Smooth muscle cell (in vitro differentiated cells): ENCODE measurements at regions not wholly inside any gene's neighbourhood (a gene's known extent, or its start where the extent isn't known, plus 50 kb on each side); places are given as distances from the start of the nearest gene placed in this dataset.

Experiments used
- DNase-seq: peaks from one replicate; lab custom pipeline; 2025; ENCODE audit not compliant: unreplicated experiment; lab: John Stamatoyannopoulos, UW
- H2AFZ ChIP-seq: fragments of 200-600 bp; sonication (generic); 2 replicates; pipeline ENCODE4 v1.6.0; 2016; ENCODE audit warnings: antibody characterized with exemption, low read depth, mild to moderate bottlenecking
- H3F3A ChIP-seq: fragments of 200-600 bp; sonication (generic); 2 replicates; pipeline ENCODE4 v1.6.0; 2017; ENCODE audit warnings: antibody characterized with exemption, low read depth
- H3K27ac ChIP-seq: fragments of 200-600 bp; sonication (generic); 2 replicates; pipeline ENCODE4 v1.5.1; 2016; ENCODE audit warnings: low read depth, mild to moderate bottlenecking
- H3K27me3 ChIP-seq: fragments of 200-600 bp; sonication (generic); 2 replicates; pipeline ENCODE4 v1.6.1; 2016; ENCODE audit warnings: low read depth, mild to moderate bottlenecking
- H3K36me3 ChIP-seq: fragments of 200-600 bp; sonication (generic); 2 replicates; pipeline ENCODE4 v1.5.1; 2016; ENCODE audit warnings: low read depth
- H3K4me1 ChIP-seq: fragments of 200-600 bp; sonication (generic); 2 replicates; pipeline ENCODE4 v1.5.1; 2016; ENCODE audit warnings: low read depth
- H3K4me2 ChIP-seq: fragments of 200-600 bp; sonication (generic); 2 replicates; pipeline ENCODE4 v1.6.0; 2016; ENCODE audit warnings: mild to moderate bottlenecking
- H3K4me3 ChIP-seq: fragments of 200-600 bp; sonication (generic); 2 replicates; pipeline ENCODE4 v1.5.1; 2016; ENCODE audit warnings: mild to moderate bottlenecking
- H3K79me2 ChIP-seq: fragments of 200-600 bp; sonication (generic); 2 replicates; pipeline ENCODE4 v1.6.0; 2016; ENCODE audit warnings: low read depth, mild to moderate bottlenecking
- H3K9ac ChIP-seq: fragments of 200-600 bp; sonication (generic); 2 replicates; pipeline ENCODE4 v1.6.0; 2016; ENCODE audit warnings: low read depth
- H3K9me3 ChIP-seq: fragments of 200-600 bp; sonication (generic); replicated peaks from 2 replicates; pipeline ENCODE4 v1.5.1; 2016; ENCODE audit warnings: low read depth
- H4K20me1 ChIP-seq: fragments of 200-600 bp; sonication (generic); 2 replicates; pipeline ENCODE4 v1.6.0; 2016; ENCODE audit warnings: low read depth
- WGBS: methylation state at CpG from one replicate; pipeline ENCODE4 v1.1.7; 2016; ENCODE audit warnings: low lambda C conversion rate; 5-methylcytosine and 5-hydroxymethylcytosine counted together
- TF ChIP-seq, protein P1 (sequence below): fragments of 200-600 bp; sonication (generic); IDR thresholded peaks from 2 replicates; pipeline ENCODE4 v1.5.1; 2017; ENCODE audit warnings: borderline replicate concordance, mild to moderate bottlenecking, antibody characterized with exemption; ENCODE audit not compliant: insufficient read depth, poor library complexity, severe bottlenecking

DNA sequence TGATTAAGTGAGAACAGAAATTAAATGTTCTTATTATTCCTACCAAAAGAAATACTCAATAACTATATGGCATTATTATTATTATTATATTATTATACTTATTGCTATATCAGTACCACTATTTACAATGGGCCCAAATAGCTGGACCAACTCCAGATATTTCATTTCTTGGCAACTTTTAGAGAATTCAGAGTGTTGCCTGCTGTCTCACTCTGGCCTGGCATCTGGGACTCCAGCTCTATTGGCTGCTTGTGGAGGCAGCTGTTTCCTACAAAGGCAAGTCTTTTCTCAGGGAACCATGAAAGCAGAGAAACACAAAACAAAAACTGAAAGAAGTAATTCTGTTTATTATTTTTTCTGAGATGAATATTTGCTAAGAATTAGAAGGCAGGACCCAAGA is 105.1 kb upstream of the SORCS1 start:
- Histone ChIP-seq H3K27ac (no peak overlapping the region), H3K4me2 (no peak overlapping the region), H3K79me2 (no peaks in the 10 kb centered on the region), H3K36me3 (no peaks in the 10 kb centered on the region), H3K4me1 (no peaks in the 10 kb centered on the region), H4K20me1 (no peaks in the 10 kb centered on the region), H3K4me3 (no peak overlapping the region), H3K9ac (no peak overlapping the region), H3F3A (no peaks in the 10 kb centered on the region), H3K9me3 (no peaks in the 10 kb centered on the region), H3K27me3 (peaks cover 7% of the 10 kb centered on the region), H2AFZ (no peak overlapping the region)
- no peak for DNase-seq
- TF ChIP-seq, protein P1, sequence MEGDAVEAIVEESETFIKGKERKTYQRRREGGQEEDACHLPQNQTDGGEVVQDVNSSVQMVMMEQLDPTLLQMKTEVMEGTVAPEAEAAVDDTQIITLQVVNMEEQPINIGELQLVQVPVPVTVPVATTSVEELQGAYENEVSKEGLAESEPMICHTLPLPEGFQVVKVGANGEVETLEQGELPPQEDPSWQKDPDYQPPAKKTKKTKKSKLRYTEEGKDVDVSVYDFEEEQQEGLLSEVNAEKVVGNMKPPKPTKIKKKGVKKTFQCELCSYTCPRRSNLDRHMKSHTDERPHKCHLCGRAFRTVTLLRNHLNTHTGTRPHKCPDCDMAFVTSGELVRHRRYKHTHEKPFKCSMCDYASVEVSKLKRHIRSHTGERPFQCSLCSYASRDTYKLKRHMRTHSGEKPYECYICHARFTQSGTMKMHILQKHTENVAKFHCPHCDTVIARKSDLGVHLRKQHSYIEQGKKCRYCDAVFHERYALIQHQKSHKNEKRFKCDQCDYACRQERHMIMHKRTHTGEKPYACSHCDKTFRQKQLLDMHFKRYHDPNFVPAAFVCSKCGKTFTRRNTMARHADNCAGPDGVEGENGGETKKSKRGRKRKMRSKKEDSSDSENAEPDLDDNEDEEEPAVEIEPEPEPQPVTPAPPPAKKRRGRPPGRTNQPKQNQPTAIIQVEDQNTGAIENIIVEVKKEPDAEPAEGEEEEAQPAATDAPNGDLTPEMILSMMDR, result no peak

DNA sequence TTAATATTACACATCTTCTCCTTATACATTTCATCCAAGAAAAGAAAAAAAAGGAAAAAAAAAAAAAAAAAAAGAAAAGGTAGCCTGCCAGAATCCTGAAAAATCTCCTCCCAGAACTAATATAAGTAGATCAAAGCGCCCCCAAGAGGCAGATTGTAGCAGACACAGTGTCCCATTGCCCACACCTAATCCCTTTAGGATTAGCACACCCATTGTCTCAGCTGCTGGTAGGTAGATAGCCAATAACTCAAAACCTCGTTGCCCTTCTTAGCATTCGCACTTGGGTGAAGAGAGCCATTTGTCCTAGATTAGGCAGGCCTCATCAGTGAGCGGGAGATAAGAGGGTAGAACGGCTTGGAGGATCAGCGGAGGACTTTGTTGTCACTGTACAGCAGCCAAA is 100.2 kb upstream of the SORCS1 start:
- Histone ChIP-seq H3K4me3 (no peak overlapping the region), H3K4me2 (no peak overlapping the region), H3K27me3 (peaks cover 7% of the 10 kb centered on the region), H3K79me2 (no peaks in the 10 kb centered on the region), H3K4me1 (no peaks in the 10 kb centered on the region), H3K36me3 (no peaks in the 10 kb centered on the region), H3F3A (no peaks in the 10 kb centered on the region), H3K27ac (no peak overlapping the region), H2AFZ (no peak overlapping the region), H4K20me1 (no peaks in the 10 kb centered on the region), H3K9ac (no peak overlapping the region), H3K9me3 (no peaks in the 10 kb centered on the region)
- TF ChIP-seq, protein P1, result no peak
- DNase-seq, result no peak
- 47% methylated on average over 6 of the region's 6 CpGs for WGBS

DNA sequence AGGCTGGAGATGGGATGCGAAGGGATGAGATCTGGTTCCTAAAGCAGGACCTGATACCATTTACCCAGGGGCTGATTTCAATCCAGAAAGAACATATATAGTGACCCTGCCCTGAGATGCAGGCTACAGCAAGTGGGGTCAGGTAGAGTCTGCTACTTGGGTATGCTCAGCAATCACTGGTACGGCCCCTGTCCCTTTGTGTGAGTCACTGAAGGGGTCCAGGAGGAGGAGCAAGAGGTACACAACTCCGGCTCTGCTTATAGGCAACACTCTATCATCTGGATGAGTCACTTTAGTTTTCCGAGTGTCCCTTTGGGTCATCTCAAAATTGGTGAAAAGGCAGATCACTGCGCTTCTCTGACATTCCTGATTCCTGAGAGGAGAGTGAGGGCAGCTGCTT is 79.6 kb upstream of the SORCS1 start:
- Histone ChIP-seq H3K9ac (no peak overlapping the region), H2AFZ (no peak overlapping the region), H4K20me1 (no peaks in the 10 kb centered on the region), H3K4me2 (no peak overlapping the region), H3F3A (no peaks in the 10 kb centered on the region), H3K4me3 (no peak overlapping the region), H3K9me3 (no peaks in the 10 kb centered on the region), H3K36me3 (no peaks in the 10 kb centered on the region), H3K79me2 (no peaks in the 10 kb centered on the region), H3K27ac (no peak overlapping the region), H3K27me3 (no peaks in the 10 kb centered on the region), H3K4me1 (no peaks in the 10 kb centered on the region)
- 72% methylated on average over 5 of the region's 5 CpGs for WGBS
- DNase-seq, result no peak
- TF ChIP-seq, protein P1, result no peak

DNA sequence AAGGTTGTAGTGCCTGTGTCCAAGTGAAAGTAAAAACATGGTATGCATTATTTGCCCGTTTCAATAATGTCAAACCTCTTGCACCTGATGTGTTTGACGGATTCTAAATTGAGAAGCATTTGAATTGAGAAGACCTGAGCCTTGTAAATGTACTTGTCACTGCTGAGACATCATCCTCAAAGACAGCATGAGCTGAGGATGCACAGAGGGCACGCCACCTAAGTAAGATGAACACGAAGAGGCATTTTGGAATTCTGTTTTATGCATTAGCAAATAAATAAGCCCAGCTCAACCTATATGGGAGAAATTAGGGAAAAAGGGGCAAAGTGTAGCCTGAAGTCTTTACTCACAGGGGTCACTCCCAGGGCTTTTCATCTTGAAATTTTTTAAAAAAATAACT is 73.8 kb upstream of the SORCS1 start:
- TF ChIP-seq, protein P1, result no peak
- no peak for DNase-seq
- no peaks in the 10 kb centered on the region for H3K4me1 ChIP-seq
- H3K4me2 ChIP-seq, result no peak overlapping the region
- no peaks in the 10 kb centered on the region for H3K36me3 ChIP-seq
- H3F3A ChIP-seq, result no peaks in the 10 kb centered on the region
- H4K20me1 ChIP-seq, result no peaks in the 10 kb centered on the region
- no peak overlapping the region for H3K27ac ChIP-seq
- no peak overlapping the region for H2AFZ ChIP-seq
- H3K9ac ChIP-seq, result no peak overlapping the region
- H3K27me3 ChIP-seq, result no peaks in the 10 kb centered on the region
- no peaks in the 10 kb centered on the region for H3K79me2 ChIP-seq
- WGBS, result 88% methylated on average over 4 of the region's 4 CpGs
- no peak overlapping the region for H3K4me3 ChIP-seq
- H3K9me3 ChIP-seq, result no peaks in the 10 kb centered on the region
